Suppressor macrophage treated with lipopolysaccharide for 4 hours (primary cell): ENCODE measurements at regions not wholly inside any gene's neighbourhood (a gene's known extent, or its start where the extent isn't known, plus 50 kb on each side); places are given as distances from the start of the nearest gene placed in this dataset.

Experiments used
- DNase-seq: peaks from one replicate; pipeline ENCODE4 v3.0.0-alpha.2; 2020

DNA sequence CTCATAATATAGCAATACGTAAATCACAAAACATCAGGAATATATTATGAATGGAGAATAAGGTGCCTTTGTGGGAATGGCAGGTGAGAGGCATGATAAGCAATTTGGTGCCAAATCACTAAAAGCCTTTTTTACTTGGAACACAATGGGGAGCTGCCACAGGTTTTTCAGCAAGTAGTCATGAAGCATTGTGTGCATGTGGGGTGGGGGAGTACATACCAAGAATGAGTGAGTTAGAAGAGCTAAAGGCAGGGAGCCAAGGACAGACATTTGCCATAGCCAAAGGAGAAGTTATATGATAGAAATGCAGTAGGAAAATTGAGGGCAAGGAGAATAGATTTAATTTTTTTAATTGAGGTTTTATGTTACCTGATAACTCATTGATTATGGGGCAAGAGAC, 445.0 kb upstream of the SMC2 start:
- no peak for DNase-seq

DNA sequence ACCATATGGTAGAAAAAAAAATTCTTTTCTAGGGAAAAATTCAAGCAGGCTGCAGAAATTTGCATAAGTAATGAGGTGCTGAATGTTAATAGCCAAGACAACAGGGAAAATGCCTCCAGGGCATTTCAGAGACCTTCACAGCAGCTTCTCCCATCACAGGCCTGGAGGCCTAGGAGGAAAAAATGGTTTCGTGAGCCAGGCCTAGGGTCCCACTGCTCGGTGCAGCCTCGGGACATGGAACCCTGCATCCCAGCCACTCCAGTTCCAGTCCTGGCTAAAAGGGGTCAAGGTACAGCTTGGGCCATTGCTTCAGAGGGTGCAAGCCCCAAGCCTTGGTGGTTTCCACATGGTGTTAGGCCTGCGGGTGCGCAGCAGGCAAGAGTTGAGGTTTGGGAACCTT, 436.0 kb upstream of the SMC2 start:
- no peak for DNase-seq

DNA sequence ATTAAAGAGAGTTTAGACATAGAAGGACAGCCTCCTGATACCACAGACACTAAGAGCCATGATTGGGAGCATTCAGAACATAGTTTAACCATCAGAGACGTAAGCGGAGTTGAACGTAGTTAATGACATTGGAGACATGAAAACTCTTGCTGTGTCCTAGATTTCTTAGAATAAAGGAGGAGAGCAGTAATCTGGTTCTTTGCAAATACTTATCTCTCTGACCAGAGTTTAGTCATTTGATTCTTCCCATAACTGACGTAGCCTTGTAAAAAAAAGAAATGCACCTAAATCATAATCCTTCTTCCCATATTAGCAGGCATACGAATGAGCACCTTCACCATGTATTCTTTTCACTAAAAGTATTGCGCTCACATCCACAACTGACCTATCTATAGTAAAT, 433.3 kb upstream of the SMC2 start:
- no peak for DNase-seq

DNA sequence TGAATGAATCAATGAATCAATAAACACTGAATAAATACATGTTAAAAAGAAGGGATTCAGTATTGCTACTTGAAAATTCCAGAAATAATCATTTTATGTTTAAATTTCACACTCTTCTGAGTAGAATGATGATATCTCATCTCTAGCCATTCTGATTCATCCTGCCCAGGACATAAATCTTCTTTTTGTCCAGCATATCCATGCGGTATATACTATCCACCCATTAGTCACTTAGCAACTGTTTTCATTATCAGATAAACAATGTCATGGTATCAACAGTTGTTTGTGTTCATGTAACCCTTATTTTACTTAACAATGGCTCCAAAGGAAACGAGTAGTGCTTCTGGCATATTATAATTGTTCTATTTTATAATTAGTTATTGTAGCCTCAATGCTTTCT, 432.4 kb upstream of the SMC2 start:
- DNase-seq = no peak

DNA sequence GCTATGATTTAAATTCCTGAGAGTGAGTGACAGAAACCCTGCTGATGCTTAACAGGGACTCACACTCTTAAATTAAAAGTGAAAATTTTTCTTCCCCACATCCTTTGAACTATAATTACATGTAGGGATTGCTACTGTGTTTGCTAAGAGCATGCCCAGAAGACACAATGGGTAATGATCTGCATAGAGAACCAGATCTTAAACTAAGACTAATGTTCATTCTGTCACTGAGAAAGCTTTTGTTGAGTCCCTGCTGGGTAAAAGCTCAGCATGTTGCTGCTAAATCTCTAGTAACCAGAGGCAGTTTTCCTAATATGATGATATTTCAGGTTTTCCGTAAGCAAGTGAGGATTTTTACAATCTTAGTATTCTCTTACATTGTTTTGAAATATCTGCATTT, 424.8 kb upstream of the SMC2 start:
- DNase-seq = no peak

DNA sequence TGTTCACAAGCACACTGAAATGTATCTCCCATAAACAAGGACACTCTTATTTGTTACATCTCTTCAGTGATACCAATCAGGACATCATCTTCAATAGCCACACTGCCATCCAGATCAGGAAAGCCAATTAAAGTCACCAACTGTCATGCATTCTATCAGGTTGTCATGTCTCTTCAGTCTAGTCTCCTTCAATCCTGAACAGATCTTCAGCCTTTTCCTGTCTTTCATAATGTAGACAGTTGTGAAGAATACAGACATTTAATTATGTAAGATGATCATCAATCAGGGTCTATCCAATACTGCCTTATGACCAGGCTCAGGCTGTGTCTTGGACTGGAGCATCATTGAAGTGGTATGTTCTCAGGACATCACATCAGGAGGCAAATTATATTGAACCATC, 419.8 kb upstream of the SMC2 start:
- DNase-seq = no peak

DNA sequence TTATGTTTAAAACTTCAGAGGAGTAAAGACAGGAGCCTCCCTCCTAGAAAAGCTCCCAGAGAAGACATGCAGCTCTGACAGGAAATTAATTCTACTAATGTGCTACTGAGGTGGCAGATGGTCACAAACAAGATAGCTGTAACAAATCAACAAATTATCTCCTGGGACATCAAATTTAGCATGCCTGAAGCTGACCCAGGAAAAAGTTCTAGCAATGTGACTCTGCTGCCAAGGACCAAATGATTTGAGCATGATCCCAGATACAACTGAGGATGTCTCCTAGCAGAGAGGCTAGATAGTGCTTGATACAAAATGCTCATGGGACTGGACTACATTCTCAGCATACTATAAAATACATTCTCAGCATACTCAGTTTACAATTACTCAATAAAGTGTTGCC, 413.5 kb upstream of the SMC2 start:
- DNase-seq = no peak

DNA sequence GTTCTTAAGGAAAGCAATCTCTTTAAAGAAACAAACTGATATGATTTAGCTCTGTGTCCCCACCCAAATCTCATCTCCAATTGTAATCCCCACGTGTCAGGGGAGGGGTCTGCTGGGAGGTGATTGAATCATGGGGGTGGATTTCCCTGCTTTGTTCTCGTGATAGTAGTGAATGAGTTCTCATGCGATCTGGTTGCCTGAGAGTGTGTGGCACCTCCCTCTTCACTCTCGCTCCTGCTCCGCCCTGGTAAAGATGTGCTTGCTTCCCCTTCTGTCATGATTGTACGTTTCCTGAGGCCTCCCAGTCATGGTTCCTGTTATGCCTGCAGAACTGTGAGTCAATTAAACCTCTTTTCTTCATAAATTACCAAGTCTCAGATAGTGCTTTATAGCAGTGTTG, 412.7 kb upstream of the SMC2 start:
- DNase-seq = no peak

DNA sequence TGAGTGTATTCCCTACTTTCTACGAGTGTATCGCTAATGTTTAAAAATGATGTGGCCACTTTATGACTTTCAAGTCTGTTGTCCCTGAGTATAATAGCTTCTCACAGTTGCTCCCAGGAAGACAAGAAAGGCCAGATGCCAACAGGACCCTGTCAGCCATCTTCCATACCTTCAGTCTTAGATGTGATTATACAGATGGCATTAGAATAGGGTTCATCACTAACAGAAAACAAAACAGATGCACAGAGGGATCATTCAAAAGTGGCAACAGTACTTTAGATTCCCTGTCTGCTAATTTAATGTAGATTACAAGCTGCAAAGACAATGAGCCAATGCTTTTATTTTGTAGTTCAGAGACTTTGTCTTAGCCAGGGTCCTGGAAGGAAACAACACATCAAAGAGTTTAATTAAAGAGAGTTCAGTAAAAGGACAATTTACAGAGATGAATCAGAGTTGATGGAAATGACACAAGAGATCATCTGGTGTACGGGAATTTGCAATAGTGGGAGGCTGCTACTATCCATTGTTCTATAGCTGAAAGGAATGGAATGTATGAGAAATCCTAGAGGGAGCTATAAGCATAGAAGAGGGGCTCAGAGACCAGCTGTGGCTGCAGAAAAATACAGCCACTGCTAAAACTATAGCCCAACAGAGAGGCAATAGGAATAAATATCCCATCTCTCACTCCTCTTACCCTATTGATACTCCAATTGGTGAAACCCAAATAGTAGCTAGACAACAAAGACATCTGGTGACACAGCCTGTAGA, 393.7 kb upstream of the SMC2 start:
- DNase-seq = no peak

DNA sequence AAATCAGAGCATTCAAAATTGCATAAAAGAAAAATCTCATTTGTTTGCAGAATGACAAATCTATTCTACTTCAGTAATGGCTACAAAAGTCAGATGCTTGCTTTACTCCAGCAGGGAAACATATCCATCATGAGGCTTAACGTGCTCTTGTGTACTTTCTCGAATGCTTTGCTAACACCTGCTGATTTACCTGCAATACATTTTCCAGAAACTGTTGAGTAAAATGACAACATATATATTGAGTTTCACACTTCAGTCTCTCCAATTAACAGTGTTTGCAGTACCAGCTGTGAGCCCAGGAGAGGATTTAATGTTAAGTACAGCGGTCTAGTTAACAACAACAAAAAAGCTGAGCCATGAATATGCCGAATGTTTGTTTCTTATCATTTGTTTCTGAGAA, 391.5 kb upstream of the SMC2 start:
- DNase-seq = no peak

DNA sequence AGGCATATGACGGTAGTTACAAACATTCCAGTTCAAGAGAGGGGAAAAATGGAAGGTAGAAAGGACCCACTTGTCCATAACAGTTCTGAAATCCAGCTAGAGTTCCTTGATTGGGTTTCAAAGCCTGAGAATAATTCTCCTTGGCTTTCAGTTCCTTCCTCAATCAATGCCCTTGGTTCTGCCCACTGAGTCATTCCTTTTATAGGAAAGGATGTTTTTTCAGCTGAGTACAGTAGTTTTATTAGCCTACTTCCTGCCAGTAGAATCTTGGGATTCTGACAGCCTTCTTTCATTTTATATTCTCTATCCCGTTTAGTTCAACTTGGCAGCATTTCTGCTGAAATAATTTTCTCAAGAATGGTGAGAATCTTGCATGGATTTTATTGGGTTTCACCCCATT, 386.9 kb upstream of the SMC2 start:
- DNase-seq = no peak

DNA sequence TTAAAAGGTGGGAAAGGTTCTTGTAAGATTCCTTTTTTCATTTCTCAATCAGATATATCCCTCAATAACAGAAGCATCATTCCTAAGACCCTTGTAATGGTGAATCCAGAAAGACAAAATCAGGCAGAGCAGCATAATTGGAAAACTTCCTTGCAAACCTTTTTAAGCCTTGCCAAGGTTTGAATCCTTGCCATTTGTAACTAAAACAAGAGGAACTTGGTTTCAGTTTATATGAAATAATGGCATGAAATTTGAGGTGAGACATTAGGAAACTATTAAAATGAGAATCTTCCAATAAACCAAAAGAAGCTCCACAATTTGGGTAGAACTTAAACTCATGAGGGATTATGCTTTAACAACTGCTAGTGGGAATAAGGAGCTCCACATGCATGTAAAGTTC, 384.7 kb upstream of the SMC2 start:
- no peak for DNase-seq

DNA sequence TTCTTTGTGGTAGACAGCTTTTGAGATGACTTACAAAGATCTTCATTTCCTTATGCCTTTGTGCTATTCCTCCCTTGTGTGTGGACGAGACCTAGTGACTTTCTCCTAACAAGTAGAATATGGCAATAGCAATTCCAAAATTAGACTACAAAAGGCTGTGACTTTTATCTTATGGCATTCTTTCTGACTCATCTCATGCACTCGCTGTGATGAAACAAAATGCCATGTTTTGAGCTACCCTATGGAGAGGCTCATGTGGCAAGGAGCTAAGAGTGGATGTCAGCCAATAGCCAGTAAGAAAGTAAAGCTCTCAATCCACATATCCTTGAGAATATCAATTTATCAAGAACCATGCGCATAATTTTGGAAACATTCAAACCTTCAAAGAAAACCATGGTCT, 380.5 kb upstream of the SMC2 start:
- no peak for DNase-seq

DNA sequence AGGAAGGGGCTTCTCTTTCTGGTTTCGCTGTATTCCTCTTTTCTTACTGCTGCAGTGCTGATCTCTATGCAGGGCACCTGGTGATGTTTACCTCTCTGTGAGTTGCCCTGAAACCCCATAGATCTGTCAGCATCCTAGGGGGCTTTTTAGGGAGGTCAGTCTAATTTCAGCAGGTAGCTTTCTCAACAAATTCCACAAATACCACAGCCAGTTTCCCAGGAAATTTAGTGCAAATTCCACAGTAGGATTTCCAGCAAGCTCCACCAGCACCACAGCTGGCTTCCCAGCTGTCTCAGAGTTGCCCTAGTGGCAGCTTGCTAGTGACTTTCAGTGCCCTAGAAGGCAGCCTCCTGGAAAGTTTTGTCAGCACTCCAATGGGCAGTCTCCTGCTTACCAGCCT, 379.1 kb upstream of the SMC2 start:
- no peak for DNase-seq

DNA sequence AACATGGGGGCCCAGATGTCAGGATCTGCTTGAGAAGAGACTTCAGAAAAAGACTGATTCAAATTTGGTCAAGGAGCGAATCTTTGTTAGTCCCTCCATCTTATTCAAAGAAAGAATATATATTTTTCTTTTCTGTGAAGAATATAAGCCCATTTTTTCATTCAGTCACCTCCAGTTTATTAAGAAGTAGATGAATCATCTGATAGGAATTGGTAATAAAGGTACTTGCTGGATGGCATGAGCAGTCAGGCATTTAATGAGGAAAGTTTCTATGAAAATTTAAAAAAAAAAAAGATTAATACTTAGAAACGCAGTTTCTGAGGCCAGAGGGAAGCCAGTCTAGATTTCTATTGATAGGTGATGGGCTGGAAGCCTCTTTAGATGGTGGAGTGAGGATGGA, 373.1 kb upstream of the SMC2 start:
- no peak for DNase-seq

DNA sequence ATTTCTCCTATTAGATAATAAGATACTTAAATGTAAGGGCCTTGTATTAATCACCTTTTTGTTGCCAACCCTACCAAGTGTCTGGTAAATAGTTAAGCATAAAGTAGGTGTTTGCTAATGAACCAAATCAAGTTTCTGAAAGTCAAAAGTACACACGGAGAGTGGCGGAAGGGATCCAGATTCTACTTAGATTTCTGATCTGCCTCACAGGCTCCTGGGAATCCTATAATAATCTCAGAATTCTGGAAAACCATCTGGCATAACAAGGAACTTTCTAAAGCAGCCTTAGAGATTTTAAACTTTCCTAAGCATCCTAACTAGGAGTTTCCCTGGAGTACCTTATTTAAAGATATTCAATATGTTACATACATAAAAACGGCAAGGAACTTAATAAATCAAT, 363.2 kb upstream of the SMC2 start:
- no peak for DNase-seq

DNA sequence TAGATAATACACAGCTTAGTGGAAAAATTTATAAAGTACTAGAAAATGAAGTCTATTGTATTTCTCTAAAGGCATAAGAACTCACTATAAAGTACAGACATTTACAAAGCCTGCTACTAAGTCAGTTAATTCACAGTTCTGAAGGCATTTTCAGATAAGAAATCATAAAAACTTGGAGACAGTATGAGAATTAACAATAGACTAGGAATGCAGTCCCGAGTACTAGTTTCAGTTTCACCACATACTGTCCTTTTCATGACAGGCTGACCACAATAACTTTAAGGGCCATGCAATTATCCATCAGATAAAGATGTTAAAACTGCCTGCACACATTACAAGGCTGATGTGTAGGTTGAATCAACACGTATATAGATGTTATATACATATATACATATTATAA, 362.6 kb upstream of the SMC2 start:
- no peak for DNase-seq

DNA sequence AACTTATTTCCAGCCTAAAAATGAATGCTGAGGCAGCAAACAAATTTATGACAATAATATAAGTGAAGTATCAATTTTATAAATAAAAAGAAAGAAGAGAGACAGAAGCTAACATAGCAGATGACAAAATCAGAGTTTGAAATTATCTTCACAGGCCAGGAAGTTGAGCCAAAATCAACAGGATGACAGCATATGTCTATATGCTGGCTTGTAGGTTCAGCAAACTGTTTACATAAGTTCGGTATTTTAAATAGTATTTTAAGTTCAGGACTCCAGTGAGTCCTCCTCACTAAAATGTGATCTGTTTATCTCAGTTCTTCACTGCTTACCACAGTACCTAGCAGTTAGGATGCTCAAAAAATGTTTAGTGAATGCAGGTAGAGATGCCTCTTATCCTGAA, 359.6 kb upstream of the SMC2 start:
- DNase-seq = no peak

DNA sequence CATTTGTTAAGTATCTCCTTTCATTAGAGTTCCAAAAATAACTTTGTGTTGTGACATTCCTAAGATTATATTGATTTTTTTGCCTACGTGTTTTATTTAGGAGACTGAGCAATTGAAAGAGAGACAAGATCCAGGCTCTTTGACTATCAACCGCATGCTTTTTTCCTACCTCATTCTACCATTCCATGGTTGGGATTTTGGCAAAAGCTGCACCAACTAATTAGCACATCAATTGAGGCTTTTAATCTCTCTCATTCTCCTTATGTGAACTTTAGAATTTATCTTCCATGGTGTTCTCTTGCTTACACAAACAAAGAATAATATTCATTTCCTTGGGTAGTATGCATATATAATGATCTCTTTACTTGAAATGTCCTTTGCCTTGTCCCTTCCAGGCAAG, 338.7 kb upstream of the SMC2 start:
- no peak for DNase-seq

DNA sequence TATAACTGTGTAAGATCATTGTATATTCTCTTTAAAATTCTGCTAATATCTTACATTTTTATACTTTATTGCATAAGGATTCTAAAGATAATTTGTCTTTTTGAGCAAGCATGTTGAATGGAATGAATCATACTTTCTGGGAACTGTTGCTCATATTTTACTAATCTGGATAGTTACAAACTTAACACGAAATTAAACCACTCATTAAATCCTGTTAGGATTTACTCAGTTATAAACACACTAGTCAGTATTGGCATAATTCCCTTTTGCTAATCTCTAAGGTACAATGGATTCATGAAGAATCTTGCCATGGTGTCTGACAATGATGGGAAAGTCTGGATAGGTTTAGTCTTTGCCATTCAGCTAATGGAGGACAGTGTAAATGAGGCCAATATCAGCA, 338.1 kb upstream of the SMC2 start:
- no peak for DNase-seq

DNA sequence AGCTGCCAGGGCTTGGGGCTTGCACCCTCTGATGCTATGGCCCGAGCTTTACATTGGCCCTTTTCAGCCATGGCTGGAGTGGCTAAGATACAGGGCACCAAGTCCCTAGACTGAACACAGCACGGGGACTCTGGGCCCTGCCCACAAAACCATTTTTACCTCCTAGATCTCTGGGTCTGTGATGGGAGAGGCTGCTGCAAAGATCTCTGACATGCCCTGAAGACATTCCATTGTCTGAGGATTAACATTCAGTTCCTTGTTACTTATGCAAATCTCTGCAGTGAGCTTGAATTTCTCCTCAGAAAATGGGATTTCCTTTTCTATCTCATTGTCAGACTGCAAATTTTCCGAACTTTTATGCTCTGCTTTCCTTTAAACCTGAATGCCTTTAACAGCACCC, 337.0 kb upstream of the SMC2 start:
- DNase-seq = no peak

DNA sequence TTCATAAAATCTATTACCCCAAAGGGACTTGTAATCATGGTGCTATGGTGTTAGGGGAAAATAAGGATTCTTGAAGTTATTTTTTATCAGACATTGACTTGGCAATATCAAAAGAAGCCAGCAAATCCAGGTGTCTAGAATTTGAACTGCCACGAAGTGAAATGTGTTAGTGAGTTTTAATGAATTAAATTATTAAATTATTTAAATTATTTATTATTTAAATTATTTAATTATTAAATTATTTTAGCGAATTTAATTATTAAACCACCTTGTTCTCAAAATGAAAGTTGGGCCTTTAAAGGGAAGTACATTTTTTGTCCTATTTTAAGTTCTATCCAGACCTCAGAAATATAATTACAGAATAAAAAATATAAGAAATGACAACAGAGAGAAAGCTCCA, 332.6 kb upstream of the SMC2 start:
- no peak for DNase-seq

DNA sequence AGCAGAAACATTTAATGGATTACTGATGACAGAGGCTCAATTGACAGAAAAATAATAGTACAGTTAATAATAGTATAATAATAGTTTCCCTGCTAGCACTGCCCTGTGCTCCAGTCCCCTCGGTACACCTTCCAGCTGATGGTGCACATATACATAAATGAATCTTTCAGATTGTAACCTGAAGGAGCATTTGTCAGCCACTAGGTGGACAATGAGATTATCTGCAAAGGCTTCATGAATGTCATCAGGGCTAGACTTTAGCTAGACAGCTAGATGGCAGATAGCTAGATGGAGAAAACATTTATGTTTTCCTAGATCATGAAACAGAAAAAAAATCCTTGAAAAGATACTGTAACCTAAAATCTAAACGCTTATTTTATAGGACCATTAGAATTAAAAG, 304.4 kb upstream of the SMC2 start:
- peak; percentile 9 for DNase-seq

DNA sequence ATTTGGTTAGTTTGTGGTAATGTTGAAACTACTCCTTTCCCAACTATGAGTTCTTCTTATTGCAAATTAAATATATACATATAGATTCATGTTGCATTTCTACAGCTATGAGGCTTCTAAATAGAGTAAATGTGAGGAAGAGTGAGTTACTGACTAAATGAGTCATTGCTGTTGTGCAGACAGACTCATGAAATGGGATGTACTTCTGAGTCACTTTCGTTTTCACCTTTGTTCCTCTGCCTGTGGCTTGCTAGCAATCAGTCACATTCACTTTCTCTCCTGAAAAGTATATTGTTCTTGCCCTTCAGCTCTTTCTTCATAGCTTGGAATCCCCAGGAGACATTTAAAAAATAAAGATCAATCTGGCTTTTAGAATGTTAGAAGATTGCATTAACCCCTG, 295.5 kb upstream of the SMC2 start:
- peak; percentile 57 for DNase-seq

DNA sequence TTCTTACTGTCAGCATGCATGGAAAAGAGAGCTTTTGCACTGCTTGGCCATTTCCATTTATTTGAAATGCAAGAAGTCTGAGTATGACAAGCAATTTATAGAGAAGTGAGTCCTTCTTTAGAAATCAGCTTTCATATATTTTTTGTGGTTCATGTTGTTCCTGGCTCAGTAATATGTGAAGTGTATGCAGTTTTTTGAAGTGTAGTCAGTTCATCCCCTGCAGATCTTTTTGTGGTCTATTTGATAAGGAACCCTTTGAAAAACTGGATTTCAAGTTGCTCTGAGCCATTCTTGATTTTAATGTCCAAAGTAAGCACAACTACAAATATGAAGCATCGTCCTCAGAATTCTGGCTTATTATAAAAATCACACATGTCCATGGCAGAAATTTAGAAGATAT, 294.1 kb upstream of the SMC2 start:
- no peak for DNase-seq

DNA sequence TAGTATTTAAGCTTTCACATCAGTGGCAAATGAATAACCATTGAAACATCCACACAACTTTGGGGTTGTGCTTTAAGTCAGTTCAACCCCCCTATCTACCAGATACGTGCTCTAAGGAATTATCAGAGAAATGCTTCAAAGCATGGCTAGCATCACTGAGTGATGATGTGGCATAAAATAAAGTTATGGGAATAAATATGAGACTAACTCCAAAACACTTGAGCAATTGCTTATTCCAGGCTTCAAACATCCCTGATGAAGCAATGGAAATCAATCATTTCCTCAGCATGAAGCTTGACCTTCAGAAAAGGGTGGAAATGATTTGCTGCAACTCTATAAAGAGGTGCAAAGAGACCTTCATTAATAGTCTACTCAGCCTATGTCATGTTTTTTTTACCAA, 292.0 kb upstream of the SMC2 start:
- DNase-seq = no peak
